Kidney epithelial cell (primary cell): ENCODE measurements at regions not wholly inside any gene's neighbourhood (a gene's known extent, or its start where the extent isn't known, plus 50 kb on each side); places are given as distances from the start of the nearest gene placed in this dataset.
"Not testable (repeated sequence)": the region's sequence is repeated elsewhere in the genome, so short reads cannot be mapped to it uniquely, and the experiment has no call there.

Experiments
- DNase-seq: peaks from one replicate; pipeline ENCODE4 v3.0.0-alpha.2; 2010; ENCODE audit warnings: low read depth
- H3K27me3 ChIP-seq: 2 replicates; pipeline ENCODE4 v1.6.0; 2011; ENCODE audit warnings: low read length; ENCODE audit not compliant: control insufficient read depth, insufficient read depth
- H3K36me3 ChIP-seq: 2 replicates; pipeline ENCODE4 v1.5.1; 2011; ENCODE audit warnings: low read length; ENCODE audit not compliant: control insufficient read depth, insufficient read depth
- H3K4me3 ChIP-seq: 2 replicates; pipeline ENCODE4 v1.5.1; 2011; ENCODE audit warnings: low read depth, mild to moderate bottlenecking, control low read depth, low read length

DNA sequence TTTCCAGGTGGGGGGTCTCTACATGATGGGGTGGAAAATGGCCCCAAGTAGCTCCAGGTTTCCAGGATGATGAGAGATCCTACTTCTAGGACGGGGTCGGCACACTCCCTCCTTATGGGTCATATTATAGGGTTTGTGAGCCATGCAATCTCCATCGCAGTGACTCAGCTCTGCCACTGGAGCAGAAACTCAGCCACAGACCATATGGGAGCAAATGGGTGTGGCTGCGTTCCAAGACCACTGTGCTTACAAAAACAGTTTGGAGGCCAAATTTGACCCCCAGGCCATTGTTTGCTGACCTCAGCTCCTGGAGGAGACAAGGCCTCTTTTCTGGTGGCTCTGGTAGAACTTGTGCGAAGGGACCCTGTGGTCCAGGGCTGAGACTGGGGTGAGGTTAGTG lies 92.7 kb upstream of the CRYM start:
- not testable (repeated sequence) for H3K4me3 ChIP-seq, H3K36me3 ChIP-seq, H3K27me3 ChIP-seq
- DNase-seq = peak; percentile 16

DNA sequence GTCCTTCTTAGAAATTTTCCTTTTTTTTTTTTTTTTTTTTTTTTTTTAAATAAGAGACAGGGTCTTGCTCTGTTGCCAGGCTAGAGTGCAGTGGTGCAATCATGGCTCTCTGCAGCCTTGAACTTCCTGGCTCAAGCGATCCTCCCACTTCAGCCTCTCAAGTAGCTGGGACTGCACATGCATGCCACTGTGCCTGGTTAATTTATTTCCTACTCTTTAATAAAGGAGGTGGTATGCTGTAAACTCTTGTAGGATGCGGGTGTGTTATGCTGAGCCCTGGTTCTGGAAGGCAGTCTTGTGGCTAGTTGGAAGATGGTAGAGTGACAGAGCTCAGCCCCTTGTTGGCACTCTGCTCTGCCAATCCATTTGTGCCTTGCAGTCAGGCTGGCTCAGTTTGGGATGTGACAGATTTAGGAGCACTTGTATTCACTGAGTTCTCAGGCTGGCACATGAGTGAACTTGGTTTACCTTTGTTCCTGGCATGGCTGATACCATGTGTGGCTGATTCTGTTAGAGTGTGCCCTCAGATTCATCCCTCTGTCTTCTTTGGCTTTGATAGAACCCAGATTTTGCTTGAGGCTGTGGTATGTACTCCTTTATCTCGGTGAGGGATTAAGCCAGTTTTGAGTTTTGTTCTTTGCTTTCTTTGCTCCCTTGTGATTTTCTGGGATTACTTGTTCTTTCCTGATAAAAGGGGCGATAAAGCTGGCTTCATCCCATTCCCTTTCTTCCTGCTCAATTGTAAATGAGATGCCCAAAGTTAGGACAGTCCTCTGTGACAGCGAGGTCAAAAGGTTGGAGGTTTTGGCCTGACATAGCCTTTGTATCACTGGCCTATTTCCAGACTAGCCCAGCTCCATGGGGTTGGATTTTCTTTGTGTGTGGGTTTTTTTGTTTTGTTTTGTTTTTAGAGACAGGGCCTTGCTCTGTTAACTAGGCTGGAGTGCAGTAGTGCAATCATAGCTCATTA lies 91.2 kb upstream of the CRYM start:
- not testable (repeated sequence) for H3K4me3 ChIP-seq, H3K27me3 ChIP-seq, DNase-seq, H3K36me3 ChIP-seq

DNA sequence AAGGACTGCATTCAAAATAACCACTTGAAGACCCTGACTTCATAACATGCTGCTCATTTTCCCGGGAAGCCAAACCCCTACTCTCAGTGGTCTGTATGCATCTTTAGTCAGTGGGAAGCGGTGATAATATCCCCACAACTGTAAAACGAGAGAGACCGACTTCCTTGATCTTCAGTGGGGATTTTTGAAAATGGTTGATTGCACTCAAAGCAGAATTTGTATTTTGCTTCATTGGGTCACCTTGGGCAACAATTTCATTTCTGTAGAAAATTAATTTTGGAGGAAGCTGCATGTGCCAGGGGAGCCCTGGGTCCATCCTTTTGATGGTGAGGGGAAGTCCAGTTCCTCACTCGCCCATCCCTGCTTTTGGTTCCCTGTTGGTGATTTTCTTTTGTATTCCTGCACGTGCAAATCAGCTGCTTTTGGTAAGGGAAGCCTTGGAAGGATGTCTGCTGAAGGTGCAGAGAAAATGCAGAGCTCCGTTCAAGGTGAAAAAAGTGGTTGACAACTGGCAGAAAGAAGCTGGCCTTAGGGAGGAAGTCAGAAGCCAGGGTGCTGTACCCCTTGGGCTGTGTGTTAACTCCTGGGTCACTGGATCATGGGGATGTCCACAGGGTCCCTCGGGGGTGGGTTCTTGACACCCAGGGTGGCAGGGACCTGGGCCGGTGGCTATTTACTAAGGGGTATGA lies 89.8 kb upstream of the CRYM start:
- not testable (repeated sequence) for H3K27me3 ChIP-seq, H3K4me3 ChIP-seq, DNase-seq, H3K36me3 ChIP-seq

GRCh38 chr16:21366998-21367397 lies 88.9 kb upstream of the CRYM start:
- not testable (repeated sequence) for H3K27me3 ChIP-seq, H3K4me3 ChIP-seq, H3K36me3 ChIP-seq, DNase-seq

GRCh38 chr16:21365541-21365940 lies 87.5 kb upstream of the CRYM start:
- not testable (repeated sequence) for H3K27me3 ChIP-seq, H3K4me3 ChIP-seq, DNase-seq, H3K36me3 ChIP-seq

- H3K4me3 ChIP-seq, H3K27me3 ChIP-seq, H3K36me3 ChIP-seq: not testable (repeated sequence)
- DNase-seq = peak; percentile 38
Measured at GRCh38 chr16:21363550-21364223, 85.6 kb upstream of the CRYM start.

GRCh38 chr16:21361612-21362227 lies 83.6 kb upstream of the CRYM start:
- not testable (repeated sequence) for H3K4me3 ChIP-seq, DNase-seq, H3K36me3 ChIP-seq, H3K27me3 ChIP-seq

GRCh38 chr16:21361045-21361444 lies 83.0 kb upstream of the CRYM start:
- H3K4me3 ChIP-seq, H3K36me3 ChIP-seq, DNase-seq, H3K27me3 ChIP-seq: not testable (repeated sequence)

DNA sequence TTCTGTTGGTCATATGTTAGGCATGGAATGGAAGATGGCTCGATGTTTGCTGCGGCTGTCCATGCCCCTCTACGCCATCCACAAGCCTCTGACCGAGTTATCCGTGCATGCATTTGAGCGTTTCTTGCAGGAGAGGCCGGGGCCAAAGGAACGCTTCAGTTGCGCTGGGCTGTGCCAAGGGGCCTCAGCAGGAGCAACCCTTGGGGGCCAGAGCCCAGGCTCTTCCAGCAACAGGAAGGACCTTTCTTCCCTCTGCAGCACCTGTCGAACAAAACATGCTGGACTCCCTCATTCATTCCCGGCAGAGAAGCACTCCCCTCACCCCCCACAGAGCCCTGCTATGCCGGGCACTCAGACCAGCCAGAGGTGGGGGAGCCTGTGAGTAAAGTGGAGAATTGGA lies 81.4 kb upstream of the CRYM start:
- not testable (repeated sequence) for H3K4me3 ChIP-seq, DNase-seq, H3K27me3 ChIP-seq, H3K36me3 ChIP-seq

DNA sequence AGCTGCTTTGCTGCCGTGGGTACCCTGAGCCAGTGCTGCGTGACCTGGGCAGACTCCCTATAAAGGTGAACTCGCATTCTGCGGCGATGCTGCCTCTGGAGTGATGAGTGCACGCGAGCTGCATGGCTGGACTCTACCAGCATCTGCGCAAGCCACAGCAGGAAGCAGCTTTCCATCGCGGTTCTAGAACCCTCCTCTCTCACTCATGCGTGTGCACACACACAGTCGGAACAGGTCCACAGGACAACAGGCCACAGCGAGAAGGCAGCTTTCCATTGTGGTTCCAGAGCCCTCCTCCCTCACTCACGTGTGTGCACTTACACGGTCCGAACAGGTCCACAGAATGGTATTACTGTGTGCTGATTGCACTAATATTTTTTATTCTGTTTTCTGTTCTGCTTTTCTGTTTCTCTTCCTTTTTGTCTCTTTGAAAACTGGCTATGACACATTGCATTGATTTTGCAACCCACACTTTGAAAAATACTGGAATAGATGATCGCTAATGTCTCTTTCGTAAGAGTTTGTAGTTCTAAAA lies 80.2 kb upstream of the CRYM start:
- H3K36me3 ChIP-seq, H3K27me3 ChIP-seq, DNase-seq, H3K4me3 ChIP-seq: not testable (repeated sequence)

DNA sequence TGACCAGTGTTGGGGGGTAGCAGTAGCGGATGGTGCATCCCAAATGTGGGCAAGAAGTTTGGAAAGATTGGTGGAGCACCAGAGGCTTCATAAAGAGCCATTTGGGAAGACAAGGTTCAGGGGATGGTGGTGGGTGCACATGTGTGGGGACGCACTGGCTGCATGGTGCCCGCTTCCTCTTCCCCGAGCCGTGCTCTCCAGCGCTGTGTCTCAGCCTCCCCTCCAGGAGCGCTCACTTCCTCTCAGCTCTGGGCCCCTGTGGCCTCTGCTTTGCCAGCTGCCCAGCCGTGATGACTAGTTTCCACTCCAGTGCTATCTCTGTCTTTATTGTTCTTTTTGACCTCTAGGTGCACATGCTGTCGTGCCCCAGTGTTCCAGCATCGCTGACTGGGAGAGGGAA lies 78.2 kb upstream of the CRYM start:
- H3K36me3 ChIP-seq, H3K4me3 ChIP-seq, H3K27me3 ChIP-seq, DNase-seq: not testable (repeated sequence)

DNA sequence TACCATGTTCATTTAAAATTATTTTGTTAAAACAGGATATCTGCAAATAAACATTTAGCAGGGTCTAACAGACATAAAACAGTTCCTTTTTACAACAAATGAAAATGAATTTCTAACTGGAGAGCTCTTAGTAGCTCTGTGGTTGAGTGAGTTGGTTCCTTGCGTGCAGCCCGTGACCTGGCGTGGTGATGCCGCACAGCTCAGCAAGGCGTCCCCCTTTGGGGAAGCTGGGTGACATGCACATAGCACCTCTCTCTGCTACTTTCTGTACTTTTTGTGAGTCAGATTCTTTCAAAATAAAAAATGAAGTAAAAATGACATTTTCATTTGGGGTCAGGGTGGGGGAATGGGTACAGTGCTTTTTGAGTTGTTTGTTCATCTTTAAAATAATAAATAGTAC lies 73.3 kb upstream of the CRYM start:
- H3K4me3 ChIP-seq, DNase-seq, H3K36me3 ChIP-seq, H3K27me3 ChIP-seq: not testable (repeated sequence)

DNA sequence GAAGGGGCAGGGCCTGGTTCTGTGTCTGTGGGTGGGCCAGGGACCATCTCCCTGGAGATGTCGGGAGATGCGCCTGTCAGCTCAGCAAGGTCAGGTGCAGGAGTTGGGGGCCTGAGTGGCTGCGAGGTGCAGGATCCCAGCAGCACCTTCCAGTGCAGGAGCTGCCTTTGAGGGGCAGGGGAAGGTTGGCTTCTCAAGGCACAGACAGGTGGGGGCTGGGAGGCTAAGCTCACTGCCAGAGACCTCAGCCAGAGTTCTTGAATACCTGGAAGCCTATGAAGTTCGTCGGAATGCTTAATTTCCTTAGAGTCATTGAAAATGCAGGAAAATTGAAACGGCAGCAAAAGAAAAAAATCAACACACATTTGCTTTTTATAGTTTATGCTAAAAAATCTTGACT lies 72.8 kb upstream of the CRYM start:
- not testable (repeated sequence) for H3K4me3 ChIP-seq, H3K36me3 ChIP-seq, DNase-seq, H3K27me3 ChIP-seq

DNA sequence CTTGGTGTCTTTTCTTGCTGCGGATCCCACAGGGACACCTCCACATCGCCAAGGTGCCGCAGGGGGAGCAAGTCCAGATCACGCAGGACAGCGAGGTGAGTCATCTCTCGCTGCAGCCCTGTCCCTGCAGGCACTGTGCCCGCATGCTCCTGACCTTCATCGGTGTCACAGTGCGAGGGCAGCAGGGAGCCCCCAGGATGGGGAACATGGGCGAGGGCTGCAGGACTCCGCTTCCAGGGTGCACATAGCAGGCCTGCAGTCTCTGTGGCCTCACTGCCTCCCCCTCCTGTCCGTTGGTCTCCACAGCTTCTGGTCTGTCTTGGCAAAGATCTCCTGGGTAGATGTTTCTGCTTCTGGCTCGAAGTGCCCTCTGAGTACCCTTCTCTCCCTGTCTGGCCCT lies 71.2 kb upstream of the CRYM start:
- not testable (repeated sequence) for DNase-seq, H3K27me3 ChIP-seq, H3K36me3 ChIP-seq, H3K4me3 ChIP-seq
